NB4 (cell line): ENCODE measurements at regions not wholly inside any gene's neighbourhood (a gene's known extent, or its start where the extent isn't known, plus 50 kb on each side); places are given as distances from the start of the nearest gene placed in this dataset.

Source experiments
- CTCF ChIP-seq: IDR thresholded peaks from one replicate; pipeline ENCODE4 v1.5.1; 2012; ENCODE audit warnings: low read depth, low read length
- MYC ChIP-seq: IDR thresholded peaks from 2 replicates; pipeline ENCODE4 v1.6.1; 2011; ENCODE audit warnings: low read depth, low read length
- POLR2A ChIP-seq: IDR thresholded peaks from 2 replicates; pipeline ENCODE4 v1.6.1; 2011; ENCODE audit warnings: mild to moderate bottlenecking; ENCODE audit not compliant: insufficient read length; ENCODE audit errors: extremely low read depth

- TF ChIP-seq CTCF (no peak), POLR2A (no peak), MYC (no peak)
Measured at GRCh38 chr12:87464565-87464964, 564.6 kb downstream of the C12orf50 start.
